ENCODE measurements at regions not wholly inside any gene's neighbourhood (a gene's known extent, or its start where the extent isn't known, plus 50 kb on each side); places are given as distances from the start of the nearest gene placed in this dataset.

- TF ChIP-seq CTCF (optimal IDR thresholded peaks at IDR 0.05 in 1 of 3, IDR thresholded peaks at IDR 0.05 in 1 of 3, conservative IDR thresholded peaks at IDR 0.05 in 1 of 3; ENCODE audit: extremely low read depth in 1 of 3, insufficient read depth in 2 of 3, low read length in 3 of 3) (no peak), EZH2 (IDR thresholded peaks at IDR 0.05; ENCODE audit: low read length) (no peak)
Measured at GRCh38 chr5:120098902-120099535, 365.1 kb upstream of the PRR16 start.
